Mesothelial cell of epicardium (in vitro differentiated cells): ENCODE measurements at regions not wholly inside any gene's neighbourhood (a gene's known extent, or its start where the extent isn't known, plus 50 kb on each side); places are given as distances from the start of the nearest gene placed in this dataset.

Source experiments
- DNase-seq, 2 experiments: peaks; one replicate each; pipeline ENCODE4 v3.0.0; 2021; ENCODE audit warnings: low spot score in 2 of 2; ENCODE audit not compliant: unreplicated experiment in 2 of 2
- H3K27ac Mint-ChIP-seq: 2 replicates; pipeline ENCODE4 v1.8.0; 2021; ENCODE audit warnings: mixed read lengths
- H3K27me3 Mint-ChIP-seq: 2 replicates; pipeline ENCODE4 v1.8.0; 2021; ENCODE audit warnings: low read depth, mixed read lengths
- H3K36me3 Mint-ChIP-seq: 2 replicates; pipeline ENCODE4 v1.8.0; 2021; ENCODE audit warnings: mixed read lengths
- H3K4me1 Mint-ChIP-seq: 2 replicates; pipeline ENCODE4 v1.8.0; 2021; ENCODE audit warnings: mixed read lengths
- H3K4me3 Mint-ChIP-seq: 2 replicates; pipeline ENCODE4 v1.8.0; 2021; ENCODE audit warnings: mild to moderate bottlenecking, moderate library complexity, mixed read lengths
- H3K9me3 Mint-ChIP-seq: 2 replicates; pipeline ENCODE4 v1.8.0; 2021; ENCODE audit warnings: mixed read lengths
- TF ChIP-seq, protein P1 (sequence below): fragments of 200-600 bp; sonication (generic); IDR thresholded peaks from one replicate; pipeline ENCODE4 v1.5.0; 2021; ENCODE audit warnings: antibody characterized with exemption; ENCODE audit not compliant: unreplicated experiment

DNA sequence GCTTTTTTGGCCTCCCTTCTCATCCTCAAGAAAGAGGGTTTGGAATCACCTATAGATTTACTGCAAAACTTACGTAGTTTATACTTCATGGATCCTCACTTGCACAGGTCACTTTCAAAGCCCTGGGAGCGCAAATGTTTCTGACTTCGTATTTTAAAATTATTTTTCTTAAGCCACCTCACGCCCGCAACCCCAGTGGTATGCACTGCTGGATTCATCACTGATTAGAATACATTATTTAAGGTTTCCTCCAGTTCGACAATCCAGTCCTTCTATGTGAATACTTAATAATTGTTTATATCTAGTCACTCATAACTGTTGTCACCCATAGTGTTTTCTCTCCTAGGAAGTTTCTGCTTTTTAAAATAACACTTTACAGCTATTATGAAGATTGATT, 339.9 kb downstream of the CHL1 start:
- Mint-ChIP-seq H3K4me1 (peaks cover 24% of the 10 kb centered on the region), H3K36me3 (no peaks in the 10 kb centered on the region), H3K9me3 (peaks cover 18% of the 10 kb centered on the region), H3K27me3 (no peaks in the 10 kb centered on the region), H3K4me3 (no peak overlapping the region), H3K27ac (no peak overlapping the region)
- no peak for DNase-seq
- TF ChIP-seq, protein P1, sequence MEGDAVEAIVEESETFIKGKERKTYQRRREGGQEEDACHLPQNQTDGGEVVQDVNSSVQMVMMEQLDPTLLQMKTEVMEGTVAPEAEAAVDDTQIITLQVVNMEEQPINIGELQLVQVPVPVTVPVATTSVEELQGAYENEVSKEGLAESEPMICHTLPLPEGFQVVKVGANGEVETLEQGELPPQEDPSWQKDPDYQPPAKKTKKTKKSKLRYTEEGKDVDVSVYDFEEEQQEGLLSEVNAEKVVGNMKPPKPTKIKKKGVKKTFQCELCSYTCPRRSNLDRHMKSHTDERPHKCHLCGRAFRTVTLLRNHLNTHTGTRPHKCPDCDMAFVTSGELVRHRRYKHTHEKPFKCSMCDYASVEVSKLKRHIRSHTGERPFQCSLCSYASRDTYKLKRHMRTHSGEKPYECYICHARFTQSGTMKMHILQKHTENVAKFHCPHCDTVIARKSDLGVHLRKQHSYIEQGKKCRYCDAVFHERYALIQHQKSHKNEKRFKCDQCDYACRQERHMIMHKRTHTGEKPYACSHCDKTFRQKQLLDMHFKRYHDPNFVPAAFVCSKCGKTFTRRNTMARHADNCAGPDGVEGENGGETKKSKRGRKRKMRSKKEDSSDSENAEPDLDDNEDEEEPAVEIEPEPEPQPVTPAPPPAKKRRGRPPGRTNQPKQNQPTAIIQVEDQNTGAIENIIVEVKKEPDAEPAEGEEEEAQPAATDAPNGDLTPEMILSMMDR = no peak

DNA sequence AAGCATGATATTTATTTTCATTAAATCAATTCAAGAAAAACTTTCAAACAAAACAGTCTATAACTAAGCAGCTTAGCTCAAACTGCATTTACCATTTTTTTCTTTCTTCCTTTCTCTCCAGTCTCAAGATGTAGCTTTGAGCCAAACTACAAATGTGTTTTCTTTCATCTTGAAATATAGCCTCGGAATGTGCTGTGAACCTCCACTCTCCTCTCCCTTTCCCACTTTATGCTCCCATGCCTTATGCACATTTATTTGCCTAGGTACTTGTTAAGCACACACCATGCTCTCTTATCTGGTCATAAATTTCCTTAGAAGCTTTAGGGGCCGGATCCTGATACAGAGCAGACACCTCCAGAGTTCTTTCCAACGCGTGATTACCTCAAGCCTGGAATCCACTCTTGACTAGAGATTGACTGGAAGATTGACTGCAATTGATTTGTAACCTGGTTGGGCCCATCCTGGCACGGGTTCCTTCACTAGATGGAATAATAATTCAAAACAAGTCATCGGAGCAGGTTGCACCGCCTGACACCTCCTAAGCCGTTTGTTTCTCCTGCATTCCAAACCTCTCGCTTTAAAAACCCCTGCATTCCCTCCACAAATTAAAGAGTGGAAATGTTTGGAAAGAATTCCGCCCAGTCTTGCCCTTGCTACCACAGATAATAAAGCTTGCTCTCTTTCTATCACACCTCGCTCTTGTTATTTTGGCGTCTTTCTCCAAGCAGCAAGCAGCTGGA, 344.7 kb downstream of the CHL1 start:
- Mint-ChIP-seq H3K9me3 (peaks cover 7% of the 10 kb centered on the region), H3K27ac (peak overlapping the region; percentile 93), H3K27me3 (no peaks in the 10 kb centered on the region), H3K4me1 (peaks cover 61% of the 10 kb centered on the region), H3K36me3 (no peaks in the 10 kb centered on the region), H3K4me3 (peak overlapping the region; percentile 36)
- TF ChIP-seq, protein P1 = no peak
- peak; percentile 20 to 57 for DNase-seq

DNA sequence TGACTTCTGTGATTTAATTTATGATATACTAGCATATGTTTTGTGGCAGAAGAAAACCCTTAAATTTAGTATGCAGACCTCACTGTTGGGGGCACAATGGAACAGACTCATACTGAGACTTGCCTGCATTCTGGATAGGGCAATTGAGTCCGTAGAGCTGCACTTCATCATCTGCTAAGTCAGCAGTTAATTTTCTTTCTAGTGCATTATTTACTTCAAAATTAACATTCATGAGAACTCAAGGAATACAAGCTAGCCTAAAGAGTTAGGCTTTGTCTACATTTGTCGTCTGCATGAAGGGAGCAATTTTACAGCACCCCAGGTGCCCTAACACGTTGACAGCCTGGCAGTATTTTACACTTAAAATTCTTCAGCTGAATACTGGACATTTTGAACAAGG, 345.5 kb downstream of the CHL1 start:
- Mint-ChIP-seq H3K4me1 (peaks cover 65% of the 10 kb centered on the region), H3K36me3 (no peaks in the 10 kb centered on the region), H3K4me3 (no peak overlapping the region), H3K9me3 (peaks cover under 1% of the 10 kb centered on the region), H3K27ac (peak overlapping the region; percentile 93), H3K27me3 (peaks cover 1% of the 10 kb centered on the region)
- TF ChIP-seq, protein P1 = no peak
- DNase-seq = no peak

DNA sequence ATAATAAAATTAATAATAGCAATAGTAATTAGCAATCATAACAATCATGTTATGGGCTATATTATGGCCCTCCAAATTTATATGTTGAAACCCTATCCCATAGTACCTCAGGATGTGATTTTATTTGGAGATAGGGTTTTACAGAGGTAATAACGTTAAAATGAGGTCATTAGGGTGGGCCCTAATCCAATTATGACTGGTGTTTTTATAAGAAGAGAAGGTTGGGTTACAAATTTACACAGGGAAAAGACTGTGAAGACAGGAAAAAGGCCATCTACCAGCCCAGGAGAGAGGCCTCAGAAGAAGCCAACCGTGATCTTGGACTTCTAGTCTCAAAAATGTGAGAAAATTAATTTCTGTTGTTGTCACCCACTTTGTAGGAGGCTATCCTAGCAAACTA, 353.1 kb downstream of the CHL1 start:
- TF ChIP-seq, protein P1 = no peak
- no peak for DNase-seq
- H3K4me1 Mint-ChIP-seq = peaks cover 27% of the 10 kb centered on the region
- H3K9me3 Mint-ChIP-seq = peaks cover 12% of the 10 kb centered on the region
- no peak overlapping the region for H3K27ac Mint-ChIP-seq
- no peaks in the 10 kb centered on the region for H3K36me3 Mint-ChIP-seq
- H3K4me3 Mint-ChIP-seq = no peak overlapping the region
- peaks cover 7% of the 10 kb centered on the region for H3K27me3 Mint-ChIP-seq

DNA sequence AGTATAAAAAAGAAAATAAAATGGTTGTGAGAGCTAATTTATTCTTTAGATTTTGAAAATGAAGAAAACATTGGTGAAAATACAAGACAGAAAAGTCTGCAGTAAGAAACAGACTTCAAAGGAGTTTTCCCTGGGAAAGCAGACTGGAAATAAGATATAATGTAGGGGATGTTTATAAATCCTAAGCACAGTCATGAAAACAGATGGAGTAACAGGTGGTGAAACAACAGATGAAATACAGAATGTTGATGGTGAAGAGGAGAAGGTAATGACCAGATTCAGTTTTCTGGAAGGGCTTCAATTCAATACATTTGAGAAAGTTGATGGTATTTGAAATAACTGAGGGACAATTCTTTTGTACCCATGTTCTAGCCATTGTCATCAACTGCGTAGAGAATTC, 353.9 kb downstream of the CHL1 start:
- peaks cover 19% of the 10 kb centered on the region for H3K4me1 Mint-ChIP-seq
- H3K4me3 Mint-ChIP-seq = no peak overlapping the region
- H3K27ac Mint-ChIP-seq = no peak overlapping the region
- TF ChIP-seq, protein P1 = no peak
- peaks cover 12% of the 10 kb centered on the region for H3K9me3 Mint-ChIP-seq
- H3K36me3 Mint-ChIP-seq = no peaks in the 10 kb centered on the region
- peaks cover 11% of the 10 kb centered on the region for H3K27me3 Mint-ChIP-seq
- DNase-seq = no peak

DNA sequence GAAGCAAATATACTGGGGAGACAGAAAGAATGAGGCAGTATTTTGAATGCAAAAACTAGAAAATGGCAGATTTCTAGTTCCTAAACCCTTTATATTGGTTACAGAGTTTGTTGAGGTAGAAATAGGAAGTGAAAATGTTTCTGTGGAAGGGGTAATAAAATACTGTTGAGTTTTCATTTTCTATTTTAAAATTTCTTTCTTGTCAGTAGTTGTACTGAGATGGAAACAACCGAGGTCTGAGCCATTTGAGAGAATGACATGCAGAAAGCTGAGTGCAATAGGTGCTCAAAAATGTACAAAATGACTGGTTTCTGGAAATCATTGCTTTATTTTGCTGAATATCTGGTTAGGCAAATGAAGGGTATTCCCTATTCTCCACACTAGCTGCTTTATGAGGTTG, 361.4 kb downstream of the CHL1 start:
- TF ChIP-seq, protein P1 = no peak
- no peaks in the 10 kb centered on the region for H3K9me3 Mint-ChIP-seq
- H3K36me3 Mint-ChIP-seq = no peaks in the 10 kb centered on the region
- no peak overlapping the region for H3K4me3 Mint-ChIP-seq
- peaks cover 22% of the 10 kb centered on the region for H3K27me3 Mint-ChIP-seq
- no peak overlapping the region for H3K27ac Mint-ChIP-seq
- no peaks in the 10 kb centered on the region for H3K4me1 Mint-ChIP-seq
- no peak for DNase-seq
